PC-9 (cell line): ENCODE measurements at regions not wholly inside any gene's neighbourhood (a gene's known extent, or its start where the extent isn't known, plus 50 kb on each side); places are given as distances from the start of the nearest gene placed in this dataset.

Experiments
- EZH2 ChIP-seq: fragments of 200-600 bp; sonication (generic); IDR thresholded peaks from 2 replicates; pipeline ENCODE4 v1.8.0; 2017; ENCODE audit warnings: antibody characterized with exemption, low read depth
- TF ChIP-seq, protein P1 (sequence below): fragments of 200-600 bp; sonication (generic); conservative IDR thresholded peaks from 2 replicates; pipeline ENCODE4 v1.6.1; 2017; ENCODE audit warnings: mixed run types, antibody characterized with exemption, mild to moderate bottlenecking, moderate library complexity

DNA sequence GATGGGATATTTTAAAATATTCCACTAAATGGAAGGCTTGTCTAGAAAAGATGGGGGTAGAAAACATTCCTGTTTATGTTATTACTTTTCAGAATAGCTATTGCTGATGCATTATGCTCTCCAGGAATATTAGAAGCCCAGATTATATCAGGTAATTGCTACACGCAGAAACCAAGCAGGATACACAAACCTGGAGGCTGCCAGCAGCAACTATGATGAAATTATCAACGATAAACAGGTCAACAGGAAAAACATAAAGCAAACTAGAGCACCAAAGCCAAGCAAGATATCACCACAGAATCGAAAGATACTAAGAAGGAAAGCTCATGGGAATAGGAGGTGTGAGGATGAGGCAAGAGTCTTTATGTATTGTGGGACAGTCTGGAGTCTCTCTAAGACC, 113.2 kb upstream of the SPATS2L start:
- TF ChIP-seq, protein P1, sequence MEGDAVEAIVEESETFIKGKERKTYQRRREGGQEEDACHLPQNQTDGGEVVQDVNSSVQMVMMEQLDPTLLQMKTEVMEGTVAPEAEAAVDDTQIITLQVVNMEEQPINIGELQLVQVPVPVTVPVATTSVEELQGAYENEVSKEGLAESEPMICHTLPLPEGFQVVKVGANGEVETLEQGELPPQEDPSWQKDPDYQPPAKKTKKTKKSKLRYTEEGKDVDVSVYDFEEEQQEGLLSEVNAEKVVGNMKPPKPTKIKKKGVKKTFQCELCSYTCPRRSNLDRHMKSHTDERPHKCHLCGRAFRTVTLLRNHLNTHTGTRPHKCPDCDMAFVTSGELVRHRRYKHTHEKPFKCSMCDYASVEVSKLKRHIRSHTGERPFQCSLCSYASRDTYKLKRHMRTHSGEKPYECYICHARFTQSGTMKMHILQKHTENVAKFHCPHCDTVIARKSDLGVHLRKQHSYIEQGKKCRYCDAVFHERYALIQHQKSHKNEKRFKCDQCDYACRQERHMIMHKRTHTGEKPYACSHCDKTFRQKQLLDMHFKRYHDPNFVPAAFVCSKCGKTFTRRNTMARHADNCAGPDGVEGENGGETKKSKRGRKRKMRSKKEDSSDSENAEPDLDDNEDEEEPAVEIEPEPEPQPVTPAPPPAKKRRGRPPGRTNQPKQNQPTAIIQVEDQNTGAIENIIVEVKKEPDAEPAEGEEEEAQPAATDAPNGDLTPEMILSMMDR: no peak
- no peak for TF ChIP-seq EZH2
